H1 (cell line): ENCODE measurements at regions not wholly inside any gene's neighbourhood (a gene's known extent, or its start where the extent isn't known, plus 50 kb on each side); places are given as distances from the start of the nearest gene placed in this dataset.

Source experiments
- JUND ChIP-seq: IDR thresholded peaks from 2 replicates; pipeline ENCODE4 v1.6.1; 2011; ENCODE audit warnings: mild to moderate bottlenecking, improper control_type of control experiment, low read length
- MAFK ChIP-seq: IDR thresholded peaks from 2 replicates; pipeline ENCODE4 v1.6.1; 2012; ENCODE audit warnings: low read depth, mild to moderate bottlenecking, improper control_type of control experiment, low read length
- POLR2AphosphoS5 ChIP-seq: IDR thresholded peaks from 2 replicates; pipeline ENCODE4 v1.6.1; 2011; ENCODE audit warnings: low read depth, low read length
- POU5F1 ChIP-seq: IDR thresholded peaks from 2 replicates; pipeline ENCODE4 v1.6.1; 2011; ENCODE audit warnings: low read depth, mild to moderate bottlenecking, low read length, moderate library complexity
- RXRA ChIP-seq: IDR thresholded peaks from 2 replicates; pipeline ENCODE4 v1.6.1; 2011; ENCODE audit warnings: low read depth, mild to moderate bottlenecking, low read length, moderate library complexity; ENCODE audit not compliant: insufficient read depth
- SP1 ChIP-seq: IDR thresholded peaks from 2 replicates; pipeline ENCODE4 v1.6.1; 2011; ENCODE audit warnings: low read depth, low read length
- YY1 ChIP-seq: IDR thresholded peaks from 2 replicates; pipeline ENCODE4 v1.6.1; 2011; ENCODE audit warnings: low read depth, mild to moderate bottlenecking, low read length
- TF ChIP-seq, protein P1 (sequence below): IDR thresholded peaks from 2 replicates; pipeline ENCODE4 v1.6.1; 2012; ENCODE audit warnings: inconsistent platforms

DNA sequence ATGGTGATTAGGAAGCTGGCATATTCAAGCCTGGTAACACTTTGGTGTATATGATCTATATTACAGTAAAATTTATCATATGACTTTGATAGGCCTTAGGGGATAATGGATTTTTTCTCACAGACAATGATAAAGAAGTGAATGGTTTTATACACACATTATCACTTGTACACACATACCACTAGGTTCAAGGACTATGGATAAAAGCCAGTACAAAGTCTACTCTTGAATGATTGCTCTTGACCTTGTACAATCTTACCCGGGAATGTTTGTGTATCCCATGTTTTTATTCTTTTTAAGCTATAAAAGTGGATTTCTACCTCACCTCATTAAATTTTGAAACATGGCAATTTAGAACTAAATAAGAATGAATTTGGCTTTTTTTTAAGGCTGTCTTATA lies 414.5 kb upstream of the ADAMTSL1 start (continued):
- no peak for TF ChIP-seq POU5F1
- TF ChIP-seq YY1 = no peak
- no peak for TF ChIP-seq MAFK
- no peak for TF ChIP-seq JUND
- no peak for TF ChIP-seq RXRA
- no peak for TF ChIP-seq POLR2AphosphoS5
- TF ChIP-seq, protein P1, sequence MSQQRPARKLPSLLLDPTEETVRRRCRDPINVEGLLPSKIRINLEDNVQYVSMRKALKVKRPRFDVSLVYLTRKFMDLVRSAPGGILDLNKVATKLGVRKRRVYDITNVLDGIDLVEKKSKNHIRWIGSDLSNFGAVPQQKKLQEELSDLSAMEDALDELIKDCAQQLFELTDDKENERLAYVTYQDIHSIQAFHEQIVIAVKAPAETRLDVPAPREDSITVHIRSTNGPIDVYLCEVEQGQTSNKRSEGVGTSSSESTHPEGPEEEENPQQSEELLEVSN = no peak
- TF ChIP-seq SP1 = no peak
